GM10266 (cell line): ENCODE measurements at regions not wholly inside any gene's neighbourhood (a gene's known extent, or its start where the extent isn't known, plus 50 kb on each side); places are given as distances from the start of the nearest gene placed in this dataset.
"Not testable (repeated sequence)": the region's sequence is repeated elsewhere in the genome, so short reads cannot be mapped to it uniquely, and the experiment has no call there.

Experiments
- DNase-seq: peaks from one replicate; pipeline ENCODE4 v3.0.0; 2012; ENCODE audit errors: extremely low spot score
- TF ChIP-seq, protein P1 (sequence below): IDR thresholded peaks from 2 replicates; pipeline ENCODE4 v1.5.1; 2012; ENCODE audit warnings: mild to moderate bottlenecking, low read depth; ENCODE audit not compliant: control insufficient read depth, insufficient read depth; ENCODE audit errors: missing control alignments

DNA sequence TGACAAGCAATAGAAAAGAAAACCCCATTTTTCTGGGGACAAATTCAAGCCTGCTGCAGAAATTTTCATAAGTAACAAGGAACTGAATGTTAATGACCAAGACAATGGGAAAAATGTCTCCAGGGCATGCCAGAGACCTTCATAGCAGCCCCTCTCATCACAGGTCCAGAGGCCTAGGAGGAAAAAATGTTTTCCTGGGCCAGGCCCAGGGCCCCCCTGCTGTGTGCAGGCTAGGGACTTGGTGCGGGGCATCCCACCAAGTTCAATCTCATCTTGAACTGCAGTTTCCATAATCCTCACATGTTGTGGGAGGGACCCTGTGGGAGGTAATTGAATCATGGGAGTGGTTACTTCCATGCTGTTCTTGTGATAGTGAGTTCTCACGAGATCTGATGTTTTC, 211.5 kb upstream of the GRIA3 start:
- TF ChIP-seq, protein P1, sequence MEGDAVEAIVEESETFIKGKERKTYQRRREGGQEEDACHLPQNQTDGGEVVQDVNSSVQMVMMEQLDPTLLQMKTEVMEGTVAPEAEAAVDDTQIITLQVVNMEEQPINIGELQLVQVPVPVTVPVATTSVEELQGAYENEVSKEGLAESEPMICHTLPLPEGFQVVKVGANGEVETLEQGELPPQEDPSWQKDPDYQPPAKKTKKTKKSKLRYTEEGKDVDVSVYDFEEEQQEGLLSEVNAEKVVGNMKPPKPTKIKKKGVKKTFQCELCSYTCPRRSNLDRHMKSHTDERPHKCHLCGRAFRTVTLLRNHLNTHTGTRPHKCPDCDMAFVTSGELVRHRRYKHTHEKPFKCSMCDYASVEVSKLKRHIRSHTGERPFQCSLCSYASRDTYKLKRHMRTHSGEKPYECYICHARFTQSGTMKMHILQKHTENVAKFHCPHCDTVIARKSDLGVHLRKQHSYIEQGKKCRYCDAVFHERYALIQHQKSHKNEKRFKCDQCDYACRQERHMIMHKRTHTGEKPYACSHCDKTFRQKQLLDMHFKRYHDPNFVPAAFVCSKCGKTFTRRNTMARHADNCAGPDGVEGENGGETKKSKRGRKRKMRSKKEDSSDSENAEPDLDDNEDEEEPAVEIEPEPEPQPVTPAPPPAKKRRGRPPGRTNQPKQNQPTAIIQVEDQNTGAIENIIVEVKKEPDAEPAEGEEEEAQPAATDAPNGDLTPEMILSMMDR = no peak

DNA sequence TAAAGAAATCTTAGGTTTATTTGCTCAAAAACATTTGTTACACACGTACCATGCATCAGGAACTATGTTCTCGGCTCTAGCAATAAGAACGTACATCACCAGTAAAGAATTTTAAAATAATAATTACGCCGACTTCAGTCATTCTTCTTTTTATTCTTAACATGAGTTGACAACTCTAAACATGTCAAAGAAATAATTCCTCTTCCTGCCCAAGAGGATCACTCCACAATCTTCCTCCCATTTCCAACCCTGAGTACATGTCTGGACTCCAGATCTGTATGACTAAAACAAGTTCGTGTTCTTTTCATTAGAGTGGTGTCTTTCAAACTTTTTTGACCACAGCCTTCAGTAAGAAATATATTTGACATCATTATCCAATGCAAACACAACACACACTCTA, 201.6 kb upstream of the GRIA3 start:
- TF ChIP-seq, protein P1 = no peak
- no peak for DNase-seq

More for the DNA sequence above, 211.5 kb upstream of the GRIA3 start:
- no peak for DNase-seq

DNA sequence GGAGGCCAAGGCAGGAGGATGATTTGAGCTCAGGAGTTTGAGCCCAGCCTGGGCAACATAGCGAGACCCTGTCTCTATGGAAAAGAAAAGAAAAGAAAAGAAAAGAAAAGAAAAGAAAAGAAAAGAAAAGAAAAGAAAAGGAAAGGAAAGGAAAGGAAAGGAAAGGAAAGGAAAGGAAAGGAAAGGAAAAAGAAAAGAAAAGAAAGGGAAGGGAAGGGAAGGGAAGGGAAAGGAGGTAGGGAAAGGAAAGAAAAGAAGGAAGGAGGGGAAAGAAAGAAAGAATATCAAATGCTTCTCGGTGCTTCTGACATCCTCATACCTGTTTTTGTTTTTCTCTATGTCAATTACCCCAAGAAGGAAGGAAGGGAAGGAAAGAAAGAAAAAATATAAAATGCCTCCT, 181.2 kb upstream of the GRIA3 start:
- DNase-seq = not testable (repeated sequence)

DNA sequence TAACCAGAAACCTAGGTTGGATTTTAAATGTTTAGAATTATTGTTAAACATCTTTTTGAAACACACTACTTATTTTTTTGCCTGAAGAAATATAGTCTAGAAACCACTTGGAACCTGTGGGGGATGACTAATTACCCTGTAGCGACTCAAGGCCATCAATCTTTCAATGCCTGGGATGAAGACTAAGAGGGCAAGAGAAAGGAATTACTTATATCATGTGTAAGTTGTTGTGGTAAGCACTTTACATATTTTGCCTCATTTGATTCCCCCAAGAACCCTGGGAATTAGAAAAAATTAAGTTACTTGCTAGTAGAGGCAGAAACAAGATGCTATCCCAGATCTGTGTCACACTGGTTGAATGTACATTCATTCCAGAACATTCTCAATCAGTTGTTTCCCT, 170.9 kb upstream of the GRIA3 start:
- TF ChIP-seq, protein P1 = no peak
- no peak for DNase-seq

DNA sequence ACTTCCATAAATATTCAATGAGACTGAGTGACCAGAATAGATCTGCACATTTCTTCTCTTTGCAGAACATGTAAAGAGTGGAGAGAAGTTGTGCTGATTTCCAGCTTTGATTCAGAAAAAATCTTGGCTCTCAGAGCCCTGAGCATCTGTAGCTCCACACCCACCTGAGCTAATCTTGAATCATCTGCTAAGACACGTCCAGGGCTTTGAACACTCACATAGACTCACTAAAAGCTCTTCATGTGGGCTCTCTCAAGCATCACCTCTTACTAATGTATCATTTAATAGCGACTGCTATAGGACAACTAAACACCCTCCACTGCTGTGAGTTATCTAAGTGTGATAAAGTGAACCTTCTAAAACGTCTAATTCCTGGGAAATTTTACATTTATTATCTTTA, 147.7 kb upstream of the GRIA3 start:
- TF ChIP-seq, protein P1 = no peak
- no peak for DNase-seq

DNA sequence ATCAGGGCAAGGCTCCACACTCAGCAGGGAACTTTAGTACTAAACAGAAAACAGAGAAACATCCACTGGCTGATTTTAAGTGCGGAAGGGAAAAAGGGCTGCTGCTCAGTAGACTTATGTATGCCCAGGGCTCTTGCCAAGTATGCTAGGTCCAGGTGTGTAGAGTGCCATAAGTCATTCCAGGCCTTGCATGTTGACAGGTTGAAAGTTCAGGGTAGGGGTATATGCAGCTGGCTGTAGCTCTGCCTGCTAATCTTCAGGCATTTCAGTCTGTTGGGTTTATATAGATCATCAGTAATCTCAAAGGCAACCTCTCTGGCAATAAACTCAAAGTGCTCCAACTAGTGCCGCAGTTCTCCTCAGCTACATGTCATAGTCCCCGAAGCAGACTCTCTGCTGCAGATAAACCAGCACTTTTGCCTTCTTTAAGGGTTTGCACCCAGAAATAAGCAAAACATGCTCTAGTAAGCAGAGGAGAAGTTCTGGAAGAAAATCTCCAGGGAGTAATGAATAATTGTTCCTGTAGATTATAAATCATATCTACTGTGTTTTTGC, 134.9 kb upstream of the GRIA3 start:
- TF ChIP-seq, protein P1 = no peak
- DNase-seq = no peak

DNA sequence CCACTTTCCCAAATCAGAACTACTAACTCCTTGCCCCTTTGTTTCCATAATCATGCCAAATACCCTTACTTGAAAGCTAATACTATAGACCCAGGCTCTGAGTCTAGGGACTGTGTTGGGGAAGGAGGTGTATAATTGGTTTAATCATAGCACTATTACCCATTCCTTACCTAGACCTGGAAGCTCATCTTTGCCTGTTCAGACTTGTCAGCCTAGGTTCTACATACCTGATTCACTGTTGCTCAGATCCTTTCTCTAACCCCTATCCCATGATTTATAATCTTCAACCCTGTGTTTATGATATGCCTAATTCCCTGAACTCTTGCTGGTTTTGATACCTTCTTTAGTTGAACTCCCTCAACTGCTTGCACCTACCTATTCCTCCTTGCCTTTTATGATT, 123.1 kb upstream of the GRIA3 start:
- TF ChIP-seq, protein P1 = no peak
- DNase-seq = no peak

DNA sequence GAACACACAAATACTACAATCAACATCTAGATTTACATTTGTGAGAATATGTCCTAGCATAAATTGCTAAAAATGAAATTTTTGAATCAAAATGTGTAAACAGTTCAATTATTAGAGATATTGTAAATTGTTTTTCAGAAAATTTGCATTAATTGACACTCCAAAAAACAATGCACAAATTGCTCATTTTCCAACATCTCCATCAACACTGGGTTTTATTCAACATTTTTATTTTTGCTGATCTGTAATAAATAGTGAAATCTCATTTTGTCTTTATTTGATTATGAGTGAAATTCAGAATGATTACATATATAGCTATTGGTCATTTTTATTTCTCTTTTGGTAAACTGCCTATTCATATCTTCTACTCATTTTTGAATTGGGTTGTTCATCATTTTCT, 120.0 kb upstream of the GRIA3 start:
- TF ChIP-seq, protein P1 = no peak
- DNase-seq = no peak
